Putamen (tissue), 1 donor: ENCODE measurements at regions not wholly inside any gene's neighbourhood (a gene's known extent, or its start where the extent isn't known, plus 50 kb on each side); places are given as distances from the start of the nearest gene placed in this dataset.
"Not testable (repeated sequence)": the region's sequence is repeated elsewhere in the genome, so short reads cannot be mapped to it uniquely, and the experiment has no call there.

Experiments used
- DNase-seq: peaks from one replicate; pipeline ENCODE4 v3.0.0-alpha.2; 2016; ENCODE audit warnings: low spot score

DNA sequence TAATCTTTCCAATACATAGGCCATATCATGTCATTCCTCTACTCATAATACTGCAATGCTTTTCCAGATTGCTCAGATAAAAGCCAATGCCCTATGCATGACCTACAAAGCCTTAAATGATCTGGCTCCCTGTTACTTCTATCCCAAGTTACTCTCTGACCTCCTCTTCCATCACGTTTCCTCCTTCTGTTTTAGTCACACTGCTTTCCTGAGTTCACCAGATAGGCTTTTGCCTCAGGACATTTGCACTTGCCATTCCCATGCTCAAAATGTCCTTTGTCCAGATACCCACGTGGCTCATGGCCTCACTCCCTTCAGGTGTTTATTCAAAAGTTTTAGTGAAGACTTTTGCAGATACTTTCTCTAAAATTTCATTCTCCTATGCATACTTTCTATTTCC lies 138.7 kb upstream of the PRICKLE1 start:
- no peak for DNase-seq

DNA sequence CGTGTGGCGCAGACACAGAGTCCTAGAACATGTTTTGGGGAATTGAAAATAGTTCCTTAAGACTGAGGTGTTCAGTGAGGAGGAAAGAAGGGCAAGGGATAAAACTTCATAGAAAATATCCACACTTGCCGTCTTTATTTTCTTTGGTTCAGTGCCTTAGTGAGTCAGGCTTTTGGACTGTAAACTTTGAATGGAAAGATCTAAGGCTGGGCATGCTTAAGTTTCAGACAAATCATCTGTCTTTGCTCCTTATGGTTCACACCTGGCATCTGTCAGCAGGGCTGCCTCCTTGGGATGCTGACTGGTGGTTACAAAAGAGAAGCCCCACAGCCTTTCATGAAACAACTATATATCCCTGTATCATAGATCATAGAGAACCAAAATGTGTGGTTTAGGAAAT lies 136.3 kb upstream of the PRICKLE1 start:
- DNase-seq: no peak

DNA sequence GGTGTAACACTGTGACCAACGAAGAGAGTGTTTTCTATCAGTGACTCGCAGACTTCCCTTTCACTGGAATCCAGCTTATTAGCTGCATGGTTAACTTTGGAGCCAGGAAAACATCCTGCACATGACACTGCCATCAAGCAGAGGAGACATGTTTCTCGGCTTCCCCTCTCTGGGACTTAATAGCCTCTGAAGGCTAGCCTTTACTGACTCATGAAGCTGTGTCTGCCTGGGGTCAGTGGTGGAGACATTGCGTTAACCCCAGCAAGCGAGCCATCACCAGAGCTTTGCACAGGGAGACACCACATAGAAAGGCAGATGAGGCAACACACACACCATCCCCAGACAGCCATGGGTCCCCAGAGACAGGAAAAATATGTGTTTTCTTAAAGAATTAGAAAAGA lies 126.9 kb upstream of the PRICKLE1 start:
- no peak for DNase-seq

DNA sequence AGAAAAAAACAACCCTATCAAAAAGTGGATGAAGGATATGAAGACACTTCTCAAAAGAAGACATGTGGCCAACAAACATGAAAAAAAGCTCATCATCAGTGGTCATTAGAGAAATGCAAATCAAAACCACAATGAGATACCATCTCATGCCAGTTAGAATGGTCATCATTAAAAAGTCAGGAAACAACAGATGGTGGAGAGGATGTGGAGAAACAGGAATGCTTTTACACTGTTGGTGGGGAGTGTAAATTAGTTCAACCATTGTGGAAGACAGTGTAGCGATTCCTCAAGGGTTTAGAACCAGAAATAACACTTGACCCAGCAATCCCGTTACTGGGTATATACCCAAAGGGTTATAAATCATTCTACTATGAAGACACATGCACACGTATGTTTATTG lies 124.0 kb upstream of the PRICKLE1 start:
- DNase-seq: not testable (repeated sequence)

DNA sequence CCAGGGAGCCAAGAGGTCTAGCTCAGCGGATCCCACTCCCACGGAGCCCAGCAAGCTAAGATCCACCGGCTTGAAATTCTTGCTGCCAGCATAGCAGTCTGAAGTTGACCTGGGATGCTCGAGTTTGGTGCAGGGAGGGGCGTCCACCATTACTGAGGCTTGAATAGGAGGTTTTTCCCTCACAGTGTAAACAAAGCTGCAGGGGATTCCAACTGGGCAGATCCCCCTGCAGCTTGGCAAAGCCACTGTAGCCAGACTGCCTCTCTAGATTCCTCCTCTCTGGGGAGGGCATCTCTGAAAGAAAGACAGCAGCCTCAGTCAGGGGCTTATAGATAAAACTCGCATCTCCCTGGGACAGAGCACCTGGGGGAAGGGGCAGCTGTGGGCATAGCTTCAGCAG lies 118.8 kb upstream of the PRICKLE1 start:
- DNase-seq: not testable (repeated sequence)

DNA sequence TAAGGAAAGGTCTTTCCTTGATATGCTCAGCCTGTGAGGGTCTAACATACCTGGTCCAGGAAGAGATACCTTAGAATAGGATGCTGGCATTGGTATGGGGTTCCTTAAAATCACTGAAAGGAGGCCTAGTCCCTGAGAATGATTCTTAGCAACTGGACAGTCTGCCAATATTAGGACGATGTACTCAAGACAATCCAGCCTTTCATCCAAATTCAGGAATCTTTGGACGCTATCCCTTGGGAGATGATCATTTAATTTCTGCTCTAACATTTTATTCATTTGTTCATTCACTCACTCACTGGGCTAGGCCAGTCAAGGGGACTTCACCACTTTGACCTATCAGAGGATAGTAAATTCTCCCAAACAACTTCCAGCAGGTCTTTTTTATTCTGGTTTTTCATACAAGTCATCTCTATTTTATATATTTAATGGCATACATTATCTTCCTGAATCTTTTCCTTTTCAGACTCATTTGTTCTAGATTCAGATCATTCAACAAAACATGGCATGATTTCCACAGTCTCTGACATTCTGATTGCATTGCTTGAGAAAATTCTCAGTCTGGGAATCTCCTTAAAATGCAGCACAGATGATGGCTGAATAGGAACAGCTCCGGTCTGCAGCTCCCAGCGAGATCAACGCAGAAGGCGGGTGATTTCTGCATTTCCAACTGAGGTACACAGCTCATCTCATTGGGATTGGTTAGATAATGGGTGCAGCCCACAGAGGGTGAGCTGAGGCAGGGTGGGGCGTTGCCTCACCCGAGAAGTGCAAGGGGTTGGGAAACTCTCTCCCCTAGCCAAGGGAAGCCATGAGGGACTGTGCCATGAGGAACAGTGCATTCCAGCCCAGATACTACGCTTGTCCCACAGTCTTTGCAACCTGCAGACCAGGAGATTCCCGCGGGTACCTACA lies 118.0 kb upstream of the PRICKLE1 start:
- no peak for DNase-seq

DNA sequence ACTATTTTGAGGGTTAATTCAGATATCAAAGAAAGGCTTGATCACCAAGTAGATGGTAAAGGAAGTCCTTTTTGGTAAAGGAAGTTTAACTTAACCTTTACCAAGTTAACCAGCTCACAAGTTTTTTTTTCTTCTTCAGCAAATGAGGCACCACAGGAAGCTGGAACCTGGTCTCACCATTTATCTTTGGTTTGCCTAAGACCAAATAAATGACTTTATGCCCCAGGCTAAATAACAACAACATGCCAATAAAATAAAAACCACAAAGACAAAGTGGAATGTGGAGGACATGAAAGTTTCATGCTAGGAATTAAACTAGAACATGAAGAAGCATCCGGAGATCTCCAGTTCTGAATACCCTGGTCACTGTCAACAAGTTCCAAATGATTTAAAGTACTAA lies 116.8 kb upstream of the PRICKLE1 start:
- no peak for DNase-seq

DNA sequence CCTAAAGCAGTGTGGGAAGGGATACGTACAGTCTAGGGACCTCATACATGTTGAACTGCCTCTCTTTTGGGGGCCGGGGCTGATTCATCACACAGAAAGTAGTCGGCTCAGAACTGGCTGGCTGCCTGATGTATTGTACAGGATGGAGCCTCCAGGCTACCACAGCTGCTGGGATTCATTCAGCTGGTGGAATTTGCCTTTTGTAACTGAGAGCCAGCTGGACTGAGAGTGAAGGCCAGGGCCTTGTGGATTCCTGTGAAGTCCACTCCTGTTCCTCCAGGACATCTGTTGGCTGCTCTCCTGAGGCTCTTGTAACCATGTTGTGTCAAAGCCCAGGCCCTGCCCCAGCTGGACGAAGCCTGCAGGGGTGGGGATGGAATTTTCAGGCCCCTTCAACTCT lies 116.3 kb upstream of the PRICKLE1 start:
- no peak for DNase-seq

DNA sequence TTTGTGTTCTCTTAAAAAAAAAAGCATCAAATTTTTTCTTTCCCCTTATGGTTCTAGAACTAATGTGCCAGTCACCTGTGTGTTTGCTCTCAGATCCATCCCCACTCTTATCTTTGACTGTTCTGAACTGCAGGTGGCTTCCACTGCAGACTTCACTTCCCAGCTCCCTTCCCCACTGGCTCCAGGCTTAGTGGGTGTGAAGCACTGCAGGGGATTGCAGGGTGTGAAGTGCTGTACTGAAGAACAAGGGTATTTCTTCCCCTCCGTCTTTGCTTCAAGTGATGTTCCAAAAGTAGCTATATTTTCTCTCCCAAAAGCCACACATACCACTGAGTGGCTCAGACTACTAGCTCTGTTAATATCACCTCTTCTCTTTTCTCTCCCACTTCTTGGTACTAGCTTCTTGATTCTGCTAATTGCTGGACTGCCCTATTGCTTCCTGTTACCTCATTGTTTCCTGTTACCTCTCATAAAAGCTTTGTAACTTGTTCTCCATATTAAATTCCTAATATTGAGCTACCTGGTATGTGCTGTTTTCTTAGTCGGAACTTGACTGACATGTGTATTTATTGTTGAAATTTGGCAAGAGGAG lies 115.4 kb upstream of the PRICKLE1 start:
- DNase-seq: no peak

DNA sequence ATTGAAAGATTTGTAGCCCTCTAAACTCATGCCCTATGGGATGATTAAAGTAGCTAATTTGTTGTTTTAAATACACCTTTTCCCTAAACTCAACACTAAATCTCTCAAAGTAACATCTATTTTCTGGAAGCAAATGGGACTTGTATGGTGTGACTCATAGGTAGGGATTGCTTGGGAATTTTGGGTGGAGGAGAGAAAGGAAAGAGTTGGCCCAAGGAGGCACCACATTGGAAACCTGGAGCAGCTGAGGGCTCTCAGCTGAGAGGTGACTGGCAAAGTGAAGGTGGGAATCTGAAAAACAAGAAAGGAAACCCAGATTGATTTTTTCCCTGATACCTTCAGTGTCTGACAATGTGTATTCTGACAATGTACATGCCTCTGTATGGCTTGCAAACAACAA lies 114.8 kb upstream of the PRICKLE1 start:
- no peak for DNase-seq

DNA sequence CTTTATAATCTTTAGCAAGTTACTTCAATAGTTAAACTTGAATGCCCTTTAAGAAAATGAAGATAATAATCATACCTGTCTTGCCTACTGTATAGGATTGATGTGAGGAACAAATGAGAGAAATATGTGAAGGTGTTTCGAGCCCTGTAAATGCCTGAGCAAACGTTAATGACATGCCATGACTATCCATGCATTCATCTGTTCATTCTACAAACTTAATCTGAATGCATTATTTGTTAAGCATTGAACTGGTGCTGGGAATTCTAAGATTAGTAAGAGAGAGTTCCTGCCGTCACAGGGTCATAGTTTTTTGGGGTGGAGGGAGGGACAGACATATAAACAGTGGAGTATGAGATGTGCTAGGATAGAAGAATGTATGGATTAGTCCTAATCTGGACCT lies 111.5 kb upstream of the PRICKLE1 start:
- DNase-seq: no peak

DNA sequence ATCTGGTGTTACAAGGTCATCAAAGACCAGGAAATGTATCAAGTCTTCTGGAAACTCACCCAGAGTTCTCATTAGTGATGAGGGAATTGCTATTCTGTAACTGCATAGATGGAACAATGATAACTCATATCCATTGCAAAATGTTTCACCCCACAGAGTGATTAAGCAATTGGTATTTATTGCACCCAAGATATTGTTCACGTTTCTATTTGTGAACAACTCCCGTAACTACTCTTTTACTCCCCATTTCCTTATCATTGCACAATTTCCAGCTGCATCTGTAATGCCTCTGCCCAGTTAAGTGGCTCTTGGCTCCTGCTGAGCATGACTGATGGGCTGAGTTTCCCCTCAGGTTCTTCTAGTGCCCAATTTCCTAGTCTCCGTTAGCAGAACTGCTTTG lies 108.7 kb upstream of the PRICKLE1 start:
- DNase-seq: no peak

DNA sequence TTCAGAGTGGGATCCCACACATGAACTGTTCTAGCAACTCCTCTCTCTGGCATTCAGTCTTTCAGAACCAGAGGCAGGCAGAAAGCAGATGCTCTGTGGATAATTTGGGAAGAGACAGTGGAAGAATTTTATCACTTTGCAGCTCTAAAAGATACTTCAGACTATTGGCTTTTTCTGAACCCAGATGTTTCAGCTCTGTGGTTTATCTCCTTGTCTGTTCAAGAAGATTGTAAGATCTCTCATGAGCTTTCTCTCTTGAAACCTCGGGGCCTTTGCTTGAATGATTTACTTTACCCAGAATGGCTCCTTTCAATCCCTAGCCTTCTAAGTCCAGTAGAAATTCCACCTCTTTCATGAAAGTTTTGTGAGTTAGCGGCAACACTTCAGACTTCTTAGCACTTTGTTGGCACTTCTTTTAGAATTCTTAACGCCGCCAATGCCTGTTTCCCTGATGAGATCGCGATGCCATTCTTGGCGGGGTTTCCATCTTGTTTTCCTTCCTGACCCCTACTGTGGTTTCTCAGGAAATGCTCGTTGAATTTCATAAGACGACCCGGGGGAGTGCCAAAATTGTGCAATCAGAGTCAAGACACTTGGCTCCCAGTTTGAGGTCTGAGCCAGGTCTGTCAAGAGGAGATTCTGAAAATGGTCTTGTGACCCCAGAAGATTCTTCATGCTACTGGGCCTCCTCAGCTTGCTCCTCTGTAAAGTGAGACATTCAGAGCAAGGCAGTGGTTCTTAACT lies 107.0 kb upstream of the PRICKLE1 start:
- no peak for DNase-seq

DNA sequence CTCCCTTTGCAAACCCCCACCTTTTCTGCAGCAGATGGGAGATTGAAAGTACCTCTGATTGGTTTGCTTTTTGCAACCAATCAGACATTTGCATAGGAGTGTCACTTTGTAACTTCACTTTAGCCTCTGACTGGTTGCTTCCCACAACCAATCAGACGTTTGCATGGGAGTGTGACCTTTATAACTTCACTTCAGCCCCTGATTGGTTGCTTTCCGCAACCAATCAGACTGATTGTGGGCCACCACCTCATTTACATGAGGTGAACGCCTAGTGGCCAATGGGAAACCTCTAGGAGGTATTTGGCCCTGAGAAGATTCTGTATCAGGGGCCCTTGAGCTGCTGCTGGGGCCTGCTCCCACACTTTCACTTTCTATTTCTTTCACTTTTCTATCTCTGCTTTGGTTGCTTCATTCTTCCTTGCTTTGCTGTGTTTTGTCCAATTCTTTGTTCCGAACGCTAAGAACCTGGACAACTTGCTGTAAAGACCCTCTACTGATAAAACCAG lies 106.0 kb upstream of the PRICKLE1 start:
- DNase-seq: no peak

DNA sequence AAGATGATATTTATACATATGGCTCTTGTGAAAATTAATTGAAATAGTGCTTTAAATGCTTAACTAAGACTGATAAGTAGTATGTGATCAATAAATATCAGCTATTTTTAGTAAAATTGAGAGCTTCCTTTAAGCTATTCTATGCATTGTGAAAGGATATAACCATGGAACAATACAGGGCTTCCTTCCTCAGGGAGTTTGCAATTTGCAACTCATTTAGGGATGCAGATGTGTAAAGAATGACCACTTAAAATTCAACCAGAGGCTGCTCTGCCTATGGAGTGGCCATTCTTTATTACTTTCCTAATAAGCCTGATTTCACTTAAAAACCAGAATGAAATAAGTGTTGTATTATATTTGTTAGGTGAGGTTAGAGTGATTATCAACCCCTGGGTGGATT lies 103.2 kb upstream of the PRICKLE1 start:
- no peak for DNase-seq

DNA sequence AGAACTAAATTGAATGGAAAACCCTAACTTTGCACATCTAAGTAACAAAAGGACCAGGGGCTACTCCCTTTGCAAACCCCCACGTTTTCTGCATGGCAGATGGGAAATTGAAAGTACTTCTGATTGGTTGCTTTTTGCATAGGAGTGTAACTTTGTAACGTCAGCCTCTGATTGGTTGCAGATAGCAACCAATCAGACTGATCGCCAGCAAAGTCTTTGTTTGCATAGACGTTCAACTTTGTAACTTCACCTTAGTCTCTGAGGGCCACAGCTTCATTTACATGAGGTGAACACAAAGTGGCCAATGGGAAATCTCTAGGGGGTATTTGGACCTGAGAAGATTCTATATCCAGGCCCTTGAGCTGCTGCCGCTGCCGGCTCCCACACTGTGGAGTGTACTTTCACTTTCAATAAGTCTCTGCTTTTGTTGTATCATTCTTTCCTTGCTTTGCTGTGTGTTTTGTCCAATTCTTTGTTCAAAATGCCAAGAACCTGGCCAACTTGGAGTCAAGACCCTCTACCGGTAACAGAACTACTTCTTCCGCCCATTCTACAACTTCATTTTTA lies 102.5 kb upstream of the PRICKLE1 start:
- DNase-seq: no peak

DNA sequence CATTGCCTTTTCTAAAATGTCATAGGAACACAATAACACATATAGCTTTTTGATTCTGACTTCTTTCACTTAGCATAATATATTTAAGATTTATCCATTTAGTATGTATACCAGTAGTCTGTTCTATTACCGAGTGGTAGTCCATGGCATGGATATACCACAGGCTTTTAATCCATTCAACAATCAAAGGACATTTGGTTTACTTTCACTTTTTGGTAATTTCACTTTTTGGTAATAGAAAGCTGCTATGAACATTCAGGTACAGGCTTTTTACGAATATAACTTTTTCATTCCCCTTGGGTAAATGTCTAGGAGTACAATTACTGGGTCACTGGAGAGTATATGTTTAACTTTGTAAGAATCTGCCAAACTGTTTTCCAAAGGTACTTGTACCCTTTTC lies 100.7 kb upstream of the PRICKLE1 start:
- DNase-seq: no peak

DNA sequence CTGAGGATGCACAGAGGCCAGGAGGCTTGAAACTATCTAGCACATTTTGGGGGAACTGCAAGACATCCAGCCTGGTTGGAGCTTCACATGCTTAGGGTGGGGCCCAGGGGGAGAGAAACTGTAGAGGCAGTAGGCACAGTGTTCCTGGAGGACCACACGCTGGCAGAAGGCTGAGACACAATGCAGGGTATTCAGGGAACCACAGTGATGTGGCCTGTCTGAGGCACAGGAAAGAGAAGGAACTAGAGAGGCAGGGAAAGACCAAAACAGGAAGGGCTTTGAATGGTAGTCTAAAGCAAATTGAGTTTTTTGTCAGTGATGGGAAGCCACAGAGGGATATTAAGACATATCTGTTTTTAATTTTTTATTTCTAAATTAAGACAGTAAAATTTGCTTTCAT lies 100.2 kb upstream of the PRICKLE1 start:
- DNase-seq: no peak

DNA sequence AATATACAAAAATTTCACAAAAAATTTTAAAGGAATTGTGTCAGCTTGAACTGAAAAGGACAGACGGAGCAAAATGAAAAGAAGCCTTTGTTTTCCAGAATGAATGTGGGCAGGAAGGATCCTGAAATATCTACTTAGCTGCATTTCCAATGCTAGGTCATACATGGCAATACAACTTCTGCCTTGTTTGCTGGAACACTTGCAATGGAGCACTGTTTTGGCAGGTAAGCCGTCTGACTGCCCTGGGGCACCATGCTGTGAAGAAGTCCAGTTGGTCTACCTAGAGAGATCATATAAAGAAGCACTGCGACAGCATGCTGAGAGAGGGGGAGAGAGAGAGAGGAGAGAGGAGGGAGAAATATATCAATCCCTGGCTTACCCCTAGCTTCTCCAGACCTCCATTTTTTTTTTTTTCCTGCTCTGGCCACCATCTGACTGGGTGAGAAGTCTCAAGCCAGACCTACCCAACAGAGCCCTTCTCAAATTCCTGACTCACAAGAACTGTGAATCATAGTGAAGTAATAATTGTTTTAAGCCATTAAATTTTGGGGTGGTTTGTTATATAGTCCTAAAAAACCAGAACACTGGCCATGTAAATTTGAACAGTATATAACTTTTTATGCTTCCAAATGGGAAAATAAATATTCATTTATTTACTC lies 97.1 kb upstream of the PRICKLE1 start:
- no peak for DNase-seq

DNA sequence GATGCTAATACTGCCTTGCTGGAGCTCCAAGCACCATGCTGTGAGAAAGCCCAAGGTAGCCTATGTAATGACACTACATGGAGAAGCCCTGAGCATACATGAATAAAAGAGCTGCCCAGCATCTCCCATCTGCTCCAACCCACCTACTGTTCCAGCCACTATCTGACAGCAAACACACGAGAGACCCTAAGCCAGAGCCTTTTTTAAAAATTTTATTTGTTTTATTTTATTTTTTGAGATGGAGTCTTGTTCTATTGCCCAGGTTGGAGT lies 95.2 kb upstream of the PRICKLE1 start:
- DNase-seq: no peak

DNA sequence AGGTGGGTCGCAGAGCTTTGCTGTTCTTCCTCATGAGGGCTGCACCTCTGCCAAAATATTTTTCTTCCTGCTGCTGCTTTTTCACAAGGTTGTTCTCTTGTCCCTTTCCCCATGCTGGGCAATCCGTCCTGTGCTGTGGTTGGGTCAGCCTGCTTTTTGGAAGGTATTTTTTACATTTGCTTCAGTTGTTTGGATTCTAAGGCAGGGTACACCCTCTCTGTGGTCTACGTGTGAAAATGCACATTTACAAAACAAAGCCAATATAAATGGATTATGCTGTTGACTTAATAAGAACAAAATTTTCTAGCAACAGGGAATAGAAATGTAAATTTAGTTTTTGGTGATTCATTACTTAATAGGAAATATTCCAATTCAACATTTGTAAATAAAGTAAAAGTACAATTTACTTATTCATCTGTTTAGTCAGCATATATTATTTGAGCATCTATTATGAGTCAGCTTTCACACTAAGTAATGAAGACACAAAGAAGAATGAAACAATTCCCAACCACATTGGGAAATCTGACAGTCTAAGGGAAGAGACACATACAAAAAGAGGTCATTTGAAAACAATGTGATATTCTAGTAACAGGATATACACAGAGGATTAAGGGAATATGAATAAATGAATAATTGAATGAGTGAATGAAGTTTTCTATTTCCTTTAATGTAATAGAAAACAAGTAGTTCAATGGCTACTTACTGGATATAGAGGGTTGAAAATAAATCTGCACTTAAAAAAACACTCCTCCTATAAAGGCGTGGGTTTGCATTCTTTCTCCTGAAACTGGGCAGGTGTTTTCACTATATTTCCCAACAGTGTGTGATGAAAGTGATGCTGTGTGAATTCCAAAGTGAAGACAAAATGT lies 94.6 kb upstream of the PRICKLE1 start:
- DNase-seq: no peak
